Hepatocyte (in vitro differentiated cells): ENCODE measurements at regions not wholly inside any gene's neighbourhood (a gene's known extent, or its start where the extent isn't known, plus 50 kb on each side); places are given as distances from the start of the nearest gene placed in this dataset.

Experiments used
- EZH2 ChIP-seq: fragments of 200-600 bp; sonication (generic); IDR thresholded peaks from 2 replicates; pipeline ENCODE4 v1.6.1; 2016; ENCODE audit warnings: antibody characterized with exemption, mild to moderate bottlenecking, borderline replicate concordance
- TF ChIP-seq, protein P1 (sequence below): fragments of 200-600 bp; sonication (generic); IDR thresholded peaks from 2 replicates; pipeline ENCODE4 v1.5.1; 2016; ENCODE audit warnings: antibody characterized with exemption, mild to moderate bottlenecking; ENCODE audit not compliant: poor library complexity

GRCh38 chr13:43977911-43978310 is 98.2 kb downstream of the LACC1 start:
- TF ChIP-seq, protein P1, sequence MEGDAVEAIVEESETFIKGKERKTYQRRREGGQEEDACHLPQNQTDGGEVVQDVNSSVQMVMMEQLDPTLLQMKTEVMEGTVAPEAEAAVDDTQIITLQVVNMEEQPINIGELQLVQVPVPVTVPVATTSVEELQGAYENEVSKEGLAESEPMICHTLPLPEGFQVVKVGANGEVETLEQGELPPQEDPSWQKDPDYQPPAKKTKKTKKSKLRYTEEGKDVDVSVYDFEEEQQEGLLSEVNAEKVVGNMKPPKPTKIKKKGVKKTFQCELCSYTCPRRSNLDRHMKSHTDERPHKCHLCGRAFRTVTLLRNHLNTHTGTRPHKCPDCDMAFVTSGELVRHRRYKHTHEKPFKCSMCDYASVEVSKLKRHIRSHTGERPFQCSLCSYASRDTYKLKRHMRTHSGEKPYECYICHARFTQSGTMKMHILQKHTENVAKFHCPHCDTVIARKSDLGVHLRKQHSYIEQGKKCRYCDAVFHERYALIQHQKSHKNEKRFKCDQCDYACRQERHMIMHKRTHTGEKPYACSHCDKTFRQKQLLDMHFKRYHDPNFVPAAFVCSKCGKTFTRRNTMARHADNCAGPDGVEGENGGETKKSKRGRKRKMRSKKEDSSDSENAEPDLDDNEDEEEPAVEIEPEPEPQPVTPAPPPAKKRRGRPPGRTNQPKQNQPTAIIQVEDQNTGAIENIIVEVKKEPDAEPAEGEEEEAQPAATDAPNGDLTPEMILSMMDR: no peak
- no peak for TF ChIP-seq EZH2
